ENCODE measurements at regions not wholly inside any gene's neighbourhood (a gene's known extent, or its start where the extent isn't known, plus 50 kb on each side); places are given as distances from the start of the nearest gene placed in this dataset.

DNA sequence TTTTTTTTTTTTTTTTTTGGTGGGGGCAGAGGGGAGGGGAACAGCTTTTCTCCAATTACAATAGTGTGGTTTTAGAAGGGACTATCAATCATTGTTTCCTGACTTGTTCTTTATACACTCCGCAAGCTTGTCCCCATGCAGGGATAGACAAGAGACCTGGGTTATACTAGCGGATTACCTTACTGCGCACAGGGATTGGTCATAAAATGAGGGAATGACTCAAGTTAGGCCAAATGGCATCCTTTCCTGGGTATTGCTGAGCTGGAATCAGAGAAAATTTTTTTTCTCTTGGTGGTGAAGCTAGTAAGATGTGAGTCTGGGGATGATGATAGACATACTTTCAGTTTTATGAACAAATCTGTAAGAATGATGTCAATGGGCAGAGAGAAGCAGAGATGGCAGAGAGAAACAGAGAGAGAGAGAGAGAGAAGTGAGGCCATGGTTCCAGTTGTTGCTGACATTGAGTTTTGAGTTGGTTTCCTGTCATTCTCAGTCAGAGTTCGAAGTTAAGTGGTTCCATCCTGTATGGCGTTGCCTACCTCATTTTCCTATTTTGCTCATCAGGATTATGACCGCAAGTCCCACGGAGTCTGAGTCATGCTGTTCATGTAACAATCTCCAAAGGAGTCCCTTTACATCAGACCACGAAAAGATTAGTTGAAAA, 59.1 kb upstream of the OTOGL start:
- Histone ChIP-seq H3K27ac (ENCODE audit: control insufficient read depth, insufficient read depth) (no peak overlapping the region), H3K27me3 (replicated peaks in 1 of 2; ENCODE audit: control insufficient read depth in 2 of 2, insufficient read depth in 2 of 2, low read length in 1 of 2) (no peaks in the 10 kb centered on the region), H3K4me3 (no peak overlapping the region), H3K9ac (ENCODE audit: control insufficient read depth, insufficient read depth, low read length) (no peak overlapping the region), H4K20me1 (ENCODE audit: control insufficient read depth, insufficient read depth) (no peaks in the 10 kb centered on the region), H2AFZ (ENCODE audit: control insufficient read depth, low read depth, low read length) (no peak overlapping the region), H3K79me2 (ENCODE audit: control insufficient read depth, insufficient read depth, low read length) (no peaks in the 10 kb centered on the region), H3K36me3 (ENCODE audit: control insufficient read depth in 2 of 2, insufficient read depth in 2 of 2, low read length in 1 of 2) (no peaks in the 10 kb centered on the region), H3K4me2 (ENCODE audit: control insufficient read depth, insufficient read depth) (no peak overlapping the region), H3K4me1 (ENCODE audit: control insufficient read depth, insufficient read depth, low read length) (no peaks in the 10 kb centered on the region), H3K9me3 (replicated peaks; ENCODE audit: control insufficient read depth, insufficient read depth, low read length) (no peaks in the 10 kb centered on the region)
- in situ Hi-C loops (cut with MboI) (no loop called here), intact Hi-C loops (cut with micrococcal nuclease; ENCODE audit: unreplicated experiment) (no loop called here)
- WGBS (ENCODE audit: insufficient coverage, insufficient replicate concordance, low lambda C conversion rate, missing lambda C conversion rate), result 12% methylated on average over 8 of the region's 8 CpGs
- ChIA-PET SMC1A (ENCODE audit: uncharacterized antibody, unreplicated experiment) (interaction anchor here (0.7 to 1.7 kb wide), 3 partner anchors 9 to 798 kb away, joined by 3 to 4 read pairs (median 3); no protein-coding TSS in a partner anchor), RAD21 (ENCODE audit: unreplicated experiment) (no interaction called here), CTCF (no interaction called here), POLR2A (interaction anchor here (0.6 kb wide), 2 partner anchors 44 to 288 kb away, joined by 3 read pairs; no protein-coding TSS in a partner anchor)
- ATAC-seq, result no peak
- FAIRE-seq, result no peak
- BruUV-seq (replicated peaks), result no TSS peak
- DNase-seq (ENCODE audit: low read depth, low spot score), result no peak
- TF ChIP-seq POU2F2 (IDR thresholded peaks at IDR 0.05; ENCODE audit: borderline replicate concordance, low read depth, low read length) (no peak), SPI1 (IDR thresholded peaks at IDR 0.05; ENCODE audit: borderline replicate concordance, insufficient read depth, low read depth, low read length) (no peak), ZBED1 (IDR thresholded peaks at IDR 0.05; ENCODE audit: borderline replicate concordance) (no peak), IKZF1 (conservative IDR thresholded peaks at IDR 0.05) (no peak), TAF1 (IDR thresholded peaks at IDR 0.05; ENCODE audit: borderline replicate concordance, low read depth, low read length) (no peak), NRF1 (conservative IDR thresholded peaks at IDR 0.05; ENCODE audit: low read depth, low read length) (no peak), IRF4 (IDR thresholded peaks at IDR 0.05; ENCODE audit: low read depth, low read length) (no peak), NR2C1 (IDR thresholded peaks at IDR 0.05) (no peak), ETV6 (conservative IDR thresholded peaks at IDR 0.05 in 1 of 2, IDR thresholded peaks at IDR 0.05 in 1 of 2; ENCODE audit: borderline replicate concordance in 1 of 2, low read depth in 1 of 2) (no peak), JUND (IDR thresholded peaks at IDR 0.05; ENCODE audit: low read depth, low read length) (no peak), MYC (IDR thresholded peaks at IDR 0.05; ENCODE audit: insufficient read depth, insufficient read length, insufficient replicate concordance, low read length, severe bottlenecking) (no peak), EGR1 (IDR thresholded peaks at IDR 0.05; ENCODE audit: borderline replicate concordance in 1 of 2, low read depth in 2 of 2, low read length in 2 of 2) (no peak)
- TF ChIP-seq, protein P1, sequence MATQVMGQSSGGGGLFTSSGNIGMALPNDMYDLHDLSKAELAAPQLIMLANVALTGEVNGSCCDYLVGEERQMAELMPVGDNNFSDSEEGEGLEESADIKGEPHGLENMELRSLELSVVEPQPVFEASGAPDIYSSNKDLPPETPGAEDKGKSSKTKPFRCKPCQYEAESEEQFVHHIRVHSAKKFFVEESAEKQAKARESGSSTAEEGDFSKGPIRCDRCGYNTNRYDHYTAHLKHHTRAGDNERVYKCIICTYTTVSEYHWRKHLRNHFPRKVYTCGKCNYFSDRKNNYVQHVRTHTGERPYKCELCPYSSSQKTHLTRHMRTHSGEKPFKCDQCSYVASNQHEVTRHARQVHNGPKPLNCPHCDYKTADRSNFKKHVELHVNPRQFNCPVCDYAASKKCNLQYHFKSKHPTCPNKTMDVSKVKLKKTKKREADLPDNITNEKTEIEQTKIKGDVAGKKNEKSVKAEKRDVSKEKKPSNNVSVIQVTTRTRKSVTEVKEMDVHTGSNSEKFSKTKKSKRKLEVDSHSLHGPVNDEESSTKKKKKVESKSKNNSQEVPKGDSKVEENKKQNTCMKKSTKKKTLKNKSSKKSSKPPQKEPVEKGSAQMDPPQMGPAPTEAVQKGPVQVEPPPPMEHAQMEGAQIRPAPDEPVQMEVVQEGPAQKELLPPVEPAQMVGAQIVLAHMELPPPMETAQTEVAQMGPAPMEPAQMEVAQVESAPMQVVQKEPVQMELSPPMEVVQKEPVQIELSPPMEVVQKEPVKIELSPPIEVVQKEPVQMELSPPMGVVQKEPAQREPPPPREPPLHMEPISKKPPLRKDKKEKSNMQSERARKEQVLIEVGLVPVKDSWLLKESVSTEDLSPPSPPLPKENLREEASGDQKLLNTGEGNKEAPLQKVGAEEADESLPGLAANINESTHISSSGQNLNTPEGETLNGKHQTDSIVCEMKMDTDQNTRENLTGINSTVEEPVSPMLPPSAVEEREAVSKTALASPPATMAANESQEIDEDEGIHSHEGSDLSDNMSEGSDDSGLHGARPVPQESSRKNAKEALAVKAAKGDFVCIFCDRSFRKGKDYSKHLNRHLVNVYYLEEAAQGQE (IDR thresholded peaks at IDR 0.05; ENCODE audit: low read depth, low read length), result no peak
- TF ChIP-seq, protein P2, sequence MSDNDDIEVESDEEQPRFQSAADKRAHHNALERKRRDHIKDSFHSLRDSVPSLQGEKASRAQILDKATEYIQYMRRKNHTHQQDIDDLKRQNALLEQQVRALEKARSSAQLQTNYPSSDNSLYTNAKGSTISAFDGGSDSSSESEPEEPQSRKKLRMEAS (IDR thresholded peaks at IDR 0.05; ENCODE audit: low read depth, low read length), result no peak
- TF ChIP-seq, protein P3, sequence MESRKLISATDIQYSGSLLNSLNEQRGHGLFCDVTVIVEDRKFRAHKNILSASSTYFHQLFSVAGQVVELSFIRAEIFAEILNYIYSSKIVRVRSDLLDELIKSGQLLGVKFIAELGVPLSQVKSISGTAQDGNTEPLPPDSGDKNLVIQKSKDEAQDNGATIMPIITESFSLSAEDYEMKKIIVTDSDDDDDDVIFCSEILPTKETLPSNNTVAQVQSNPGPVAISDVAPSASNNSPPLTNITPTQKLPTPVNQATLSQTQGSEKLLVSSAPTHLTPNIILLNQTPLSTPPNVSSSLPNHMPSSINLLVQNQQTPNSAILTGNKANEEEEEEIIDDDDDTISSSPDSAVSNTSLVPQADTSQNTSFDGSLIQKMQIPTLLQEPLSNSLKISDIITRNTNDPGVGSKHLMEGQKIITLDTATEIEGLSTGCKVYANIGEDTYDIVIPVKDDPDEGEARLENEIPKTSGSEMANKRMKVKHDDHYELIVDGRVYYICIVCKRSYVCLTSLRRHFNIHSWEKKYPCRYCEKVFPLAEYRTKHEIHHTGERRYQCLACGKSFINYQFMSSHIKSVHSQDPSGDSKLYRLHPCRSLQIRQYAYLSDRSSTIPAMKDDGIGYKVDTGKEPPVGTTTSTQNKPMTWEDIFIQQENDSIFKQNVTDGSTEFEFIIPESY (IDR thresholded peaks at IDR 0.05), result no peak
- TF ChIP-seq, protein P4, sequence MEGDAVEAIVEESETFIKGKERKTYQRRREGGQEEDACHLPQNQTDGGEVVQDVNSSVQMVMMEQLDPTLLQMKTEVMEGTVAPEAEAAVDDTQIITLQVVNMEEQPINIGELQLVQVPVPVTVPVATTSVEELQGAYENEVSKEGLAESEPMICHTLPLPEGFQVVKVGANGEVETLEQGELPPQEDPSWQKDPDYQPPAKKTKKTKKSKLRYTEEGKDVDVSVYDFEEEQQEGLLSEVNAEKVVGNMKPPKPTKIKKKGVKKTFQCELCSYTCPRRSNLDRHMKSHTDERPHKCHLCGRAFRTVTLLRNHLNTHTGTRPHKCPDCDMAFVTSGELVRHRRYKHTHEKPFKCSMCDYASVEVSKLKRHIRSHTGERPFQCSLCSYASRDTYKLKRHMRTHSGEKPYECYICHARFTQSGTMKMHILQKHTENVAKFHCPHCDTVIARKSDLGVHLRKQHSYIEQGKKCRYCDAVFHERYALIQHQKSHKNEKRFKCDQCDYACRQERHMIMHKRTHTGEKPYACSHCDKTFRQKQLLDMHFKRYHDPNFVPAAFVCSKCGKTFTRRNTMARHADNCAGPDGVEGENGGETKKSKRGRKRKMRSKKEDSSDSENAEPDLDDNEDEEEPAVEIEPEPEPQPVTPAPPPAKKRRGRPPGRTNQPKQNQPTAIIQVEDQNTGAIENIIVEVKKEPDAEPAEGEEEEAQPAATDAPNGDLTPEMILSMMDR (IDR thresholded peaks at IDR 0.05 in 2 of 3, conservative IDR thresholded peaks at IDR 0.05 in 1 of 3; ENCODE audit: control insufficient read depth in 2 of 3, extremely low read depth in 1 of 3, insufficient read depth in 1 of 3, low read depth in 3 of 3, low read length in 3 of 3), result no peak

All from GM12878 (cell line).